ENCODE measurements at regions not wholly inside any gene's neighbourhood (a gene's known extent, or its start where the extent isn't known, plus 50 kb on each side); places are given as distances from the start of the nearest gene placed in this dataset.

- DNase-seq: no peak
Measured at GRCh38 chr1:234683127-234683860, 73.3 kb upstream of the IRF2BP2 start.

GRCh38 chr1:234681990-234682389 is 72.0 kb upstream of the IRF2BP2 start:
- no peak for DNase-seq

GRCh38 chr1:234681065-234681464 is 71.1 kb upstream of the IRF2BP2 start:
- DNase-seq: no peak

GRCh38 chr1:234680331-234680904 is 70.4 kb upstream of the IRF2BP2 start:
- DNase-seq: no peak

GRCh38 chr1:234676103-234676594 is 66.2 kb upstream of the IRF2BP2 start:
- DNase-seq: no peak

- DNase-seq: no peak
Measured at GRCh38 chr1:234675572-234675971, 65.6 kb upstream of the IRF2BP2 start.

GRCh38 chr1:234675006-234675405 is 65.0 kb upstream of the IRF2BP2 start:
- DNase-seq: no peak

GRCh38 chr1:234674218-234674815 is 64.3 kb upstream of the IRF2BP2 start:
- no peak for DNase-seq

GRCh38 chr1:234672349-234673135 is 62.6 kb upstream of the IRF2BP2 start:
- no peak for DNase-seq

GRCh38 chr1:234670967-234671626 is 61.1 kb upstream of the IRF2BP2 start:
- no peak for DNase-seq

GRCh38 chr1:234669499-234669898 is 59.5 kb upstream of the IRF2BP2 start:
- DNase-seq: no peak

- DNase-seq: no peak
Measured at GRCh38 chr1:234668577-234668955, 58.6 kb upstream of the IRF2BP2 start.

GRCh38 chr1:234667600-234668576 is 57.9 kb upstream of the IRF2BP2 start:
- DNase-seq: no peak

- DNase-seq: no peak
Measured at GRCh38 chr1:234666761-234667160, 56.8 kb upstream of the IRF2BP2 start.

- no peak for DNase-seq
Measured at GRCh38 chr1:234665975-234666605, 56.1 kb upstream of the IRF2BP2 start.

GRCh38 chr1:234662148-234662547 is 52.2 kb upstream of the IRF2BP2 start:
- no peak for DNase-seq

GRCh38 chr1:234661317-234661928 is 51.4 kb upstream of the IRF2BP2 start:
- DNase-seq: no peak

GRCh38 chr1:234660536-234661316 is 50.7 kb upstream of the IRF2BP2 start:
- DNase-seq: no peak
